Endothelial cell (in vitro differentiated cells): ENCODE measurements at regions not wholly inside any gene's neighbourhood (a gene's known extent, or its start where the extent isn't known, plus 50 kb on each side); places are given as distances from the start of the nearest gene placed in this dataset.

Experiments used
- DNase-seq: peaks from one replicate; pipeline ENCODE4 v3.0.0; 2021; ENCODE audit warnings: low spot score
- H3K27ac Mint-ChIP-seq: one replicate; pipeline ENCODE4 v1.8.0; 2021; ENCODE audit warnings: mixed read lengths, inconsistent platforms; ENCODE audit not compliant: unreplicated experiment
- H3K27me3 Mint-ChIP-seq: one replicate; pipeline ENCODE4 v1.8.0; 2021; ENCODE audit warnings: mild to moderate bottlenecking, moderate library complexity, mixed read lengths, inconsistent platforms; ENCODE audit not compliant: unreplicated experiment
- H3K36me3 Mint-ChIP-seq: one replicate; pipeline ENCODE4 v1.8.0; 2021; ENCODE audit warnings: mild to moderate bottlenecking, low read depth, mixed read lengths, inconsistent platforms; ENCODE audit not compliant: unreplicated experiment
- H3K4me1 Mint-ChIP-seq: one replicate; pipeline ENCODE4 v1.8.0; 2021; ENCODE audit warnings: mild to moderate bottlenecking, mixed read lengths, inconsistent platforms; ENCODE audit not compliant: unreplicated experiment
- H3K4me3 Mint-ChIP-seq: one replicate; pipeline ENCODE4 v1.8.0; 2021; ENCODE audit warnings: mild to moderate bottlenecking, mixed read lengths, inconsistent platforms; ENCODE audit not compliant: unreplicated experiment
- H3K9me3 Mint-ChIP-seq: one replicate; pipeline ENCODE4 v1.8.0; 2021; ENCODE audit warnings: mixed read lengths, inconsistent platforms; ENCODE audit not compliant: unreplicated experiment
- CTCF ChIP-seq: fragments of 200-600 bp; sonication (generic); IDR thresholded peaks from one replicate; pipeline ENCODE4 v1.5.0; 2021; ENCODE audit warnings: antibody characterized with exemption; ENCODE audit not compliant: unreplicated experiment

- DNase-seq: no peak
- H3K27ac Mint-ChIP-seq: no peak overlapping the region
- H3K27me3 Mint-ChIP-seq: no peaks in the 10 kb centered on the region
- no peaks in the 10 kb centered on the region for H3K9me3 Mint-ChIP-seq
- no peak for TF ChIP-seq CTCF
- H3K4me3 Mint-ChIP-seq: no peak overlapping the region
- no peaks in the 10 kb centered on the region for H3K36me3 Mint-ChIP-seq
- H3K4me1 Mint-ChIP-seq: peaks cover 15% of the 10 kb centered on the region
These were observed 472.2 kb upstream of the DPPA4 start for GRCh38 chr3:109809513-109809912.

GRCh38 chr3:109818081-109818480, 480.7 kb upstream of the DPPA4 start:
- DNase-seq: no peak
- Mint-ChIP-seq H3K4me3 (no peak overlapping the region), H3K4me1 (no peaks in the 10 kb centered on the region), H3K27me3 (no peaks in the 10 kb centered on the region), H3K36me3 (no peaks in the 10 kb centered on the region), H3K9me3 (no peaks in the 10 kb centered on the region), H3K27ac (no peak overlapping the region)
- TF ChIP-seq CTCF: no peak

GRCh38 chr3:109819734-109820133, 482.4 kb upstream of the DPPA4 start:
- H3K4me3 Mint-ChIP-seq: no peak overlapping the region
- H3K27me3 Mint-ChIP-seq: no peaks in the 10 kb centered on the region
- no peak for DNase-seq
- H3K27ac Mint-ChIP-seq: no peak overlapping the region
- no peaks in the 10 kb centered on the region for H3K4me1 Mint-ChIP-seq
- TF ChIP-seq CTCF: no peak
- H3K36me3 Mint-ChIP-seq: no peaks in the 10 kb centered on the region
- H3K9me3 Mint-ChIP-seq: no peaks in the 10 kb centered on the region

DNA sequence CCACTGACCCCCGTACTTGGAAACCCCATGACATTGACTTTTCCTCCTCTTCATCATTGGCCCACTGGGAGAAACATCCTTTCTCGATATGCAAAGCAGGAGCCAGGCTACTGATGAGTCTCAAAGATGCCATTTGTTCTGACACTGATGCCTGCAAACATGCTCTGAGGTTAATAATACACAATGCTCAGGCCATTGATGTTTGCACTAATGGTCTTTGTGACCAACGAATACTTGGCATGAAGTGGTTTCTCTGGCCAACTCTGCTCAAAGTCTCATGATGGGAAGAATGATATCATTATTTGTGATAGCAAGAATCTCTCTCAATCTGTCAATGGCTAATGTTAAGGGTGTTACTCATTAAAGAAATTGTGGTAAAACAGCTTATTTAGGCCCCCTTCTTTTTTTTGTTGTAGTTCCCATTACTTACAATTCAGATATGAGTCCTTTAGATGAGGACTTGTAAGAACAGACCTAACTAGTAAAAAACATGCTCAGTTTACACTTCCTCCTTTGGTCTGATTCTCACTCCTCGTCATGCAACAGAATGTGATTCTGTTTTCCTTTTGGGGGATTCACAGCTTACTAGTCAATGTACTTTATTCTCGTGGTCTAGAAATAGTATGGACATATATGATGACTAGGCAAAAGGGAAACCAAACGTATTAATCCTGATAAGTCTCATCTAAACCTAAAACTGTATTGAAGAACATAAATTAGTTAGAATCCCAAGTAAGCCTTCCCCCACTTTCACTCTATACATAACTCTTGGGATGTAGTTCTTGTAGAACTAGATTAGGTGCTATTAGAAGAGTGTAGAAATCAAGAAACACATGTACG, 488.8 kb upstream of the DPPA4 start:
- Mint-ChIP-seq H3K27me3 (peaks cover 2% of the 10 kb centered on the region), H3K4me3 (no peak overlapping the region), H3K27ac (no peak overlapping the region), H3K4me1 (no peaks in the 10 kb centered on the region), H3K9me3 (no peaks in the 10 kb centered on the region), H3K36me3 (no peaks in the 10 kb centered on the region)
- DNase-seq: no peak
- TF ChIP-seq CTCF: no peak

DNA sequence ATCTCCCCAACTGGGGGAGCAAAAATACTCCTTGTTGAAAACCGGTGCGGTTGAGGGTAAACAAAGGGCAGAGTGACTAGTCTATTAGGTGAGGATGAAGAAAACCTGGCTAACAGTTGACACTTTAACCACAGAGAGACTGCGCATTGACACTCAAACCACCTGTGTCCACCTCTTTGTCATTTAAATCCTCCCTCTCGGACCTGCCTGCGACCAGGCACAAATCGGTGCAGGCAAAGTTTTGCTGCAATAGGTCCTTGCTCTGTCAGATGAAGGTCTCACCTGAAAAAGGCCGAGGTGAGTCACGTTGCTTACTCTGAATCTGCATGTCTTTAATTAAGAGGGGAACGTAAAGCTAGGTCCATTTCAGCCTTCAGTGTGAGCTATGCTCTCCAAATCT, 494.1 kb upstream of the DPPA4 start:
- Mint-ChIP-seq H3K4me1 (no peaks in the 10 kb centered on the region), H3K27me3 (peaks cover 2% of the 10 kb centered on the region), H3K36me3 (no peaks in the 10 kb centered on the region), H3K9me3 (no peaks in the 10 kb centered on the region), H3K4me3 (no peak overlapping the region), H3K27ac (no peak overlapping the region)
- TF ChIP-seq CTCF: no peak
- DNase-seq: no peak
